HG02678 (cell line): ENCODE measurements at regions not wholly inside any gene's neighbourhood (a gene's known extent, or its start where the extent isn't known, plus 50 kb on each side); places are given as distances from the start of the nearest gene placed in this dataset.
"Not testable (repeated sequence)": the region's sequence is repeated elsewhere in the genome, so short reads cannot be mapped to it uniquely, and the experiment has no call there.

ENCODE experiments used
- ATAC-seq: cut with Tn5 transposase; IDR thresholded peaks from one replicate; pipeline ENCODE4 v1.9.1; 2021; ENCODE audit warnings: mild to moderate bottlenecking, moderate library complexity; ENCODE audit not compliant: unreplicated experiment

DNA sequence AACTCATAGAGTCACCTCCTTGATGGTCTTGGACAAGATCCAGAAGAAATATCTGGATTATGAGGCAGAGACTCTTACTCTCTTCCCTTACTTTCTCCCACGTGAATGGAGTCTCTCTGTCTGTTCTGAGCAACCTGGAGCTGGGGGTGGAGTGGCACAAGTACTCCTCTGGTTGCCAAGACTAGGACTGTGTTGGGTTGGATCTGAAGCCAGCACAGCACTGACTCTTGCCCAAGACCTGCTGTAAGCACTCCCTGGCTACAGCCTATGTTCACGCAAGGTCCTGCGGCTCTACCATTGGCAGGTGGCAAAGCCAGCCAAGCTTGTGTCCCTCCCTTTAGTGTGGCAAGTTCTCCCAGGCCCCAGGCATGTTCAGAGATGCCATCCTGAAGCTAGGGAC is 488.2 kb upstream of the NRG3 start:
- no peak for ATAC-seq

DNA sequence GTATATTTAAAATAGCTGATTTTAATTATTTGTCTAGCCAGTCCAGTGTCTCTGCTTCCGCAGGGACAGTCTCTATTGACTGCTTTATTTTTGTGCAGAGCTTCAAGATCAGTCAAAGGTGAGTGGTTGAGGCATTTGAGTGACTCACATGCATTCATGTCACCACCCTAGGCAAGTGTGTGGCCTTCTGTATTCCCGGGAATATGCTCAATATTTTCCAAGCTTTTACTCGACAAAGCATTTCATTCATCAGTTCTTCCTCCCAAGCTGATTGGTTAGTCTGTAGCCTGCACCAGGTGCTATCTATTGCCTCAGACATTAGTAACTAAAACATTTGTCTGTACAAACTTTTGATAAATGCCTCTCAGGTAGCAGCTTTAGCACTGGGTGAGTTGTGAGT is 471.5 kb upstream of the NRG3 start:
- ATAC-seq: no peak

DNA sequence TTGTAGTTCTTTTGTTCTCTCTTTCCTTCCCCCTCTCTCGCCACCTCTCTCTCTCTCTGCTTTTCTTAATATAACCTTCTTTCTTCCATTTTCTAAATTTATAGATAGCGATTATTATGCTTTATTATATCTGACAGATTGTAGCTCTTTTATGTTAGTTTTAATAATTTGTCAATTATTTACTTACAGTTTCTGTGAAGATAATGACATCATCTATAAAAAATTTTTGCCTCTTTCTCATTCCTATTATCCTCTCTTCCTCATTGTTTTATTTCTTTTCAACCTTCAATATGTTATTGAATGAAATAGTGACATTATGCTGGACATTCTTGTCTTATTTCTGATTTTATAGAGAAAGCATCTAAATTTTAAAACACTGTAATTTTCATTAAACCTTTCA is 469.6 kb upstream of the NRG3 start:
- ATAC-seq: no peak

DNA sequence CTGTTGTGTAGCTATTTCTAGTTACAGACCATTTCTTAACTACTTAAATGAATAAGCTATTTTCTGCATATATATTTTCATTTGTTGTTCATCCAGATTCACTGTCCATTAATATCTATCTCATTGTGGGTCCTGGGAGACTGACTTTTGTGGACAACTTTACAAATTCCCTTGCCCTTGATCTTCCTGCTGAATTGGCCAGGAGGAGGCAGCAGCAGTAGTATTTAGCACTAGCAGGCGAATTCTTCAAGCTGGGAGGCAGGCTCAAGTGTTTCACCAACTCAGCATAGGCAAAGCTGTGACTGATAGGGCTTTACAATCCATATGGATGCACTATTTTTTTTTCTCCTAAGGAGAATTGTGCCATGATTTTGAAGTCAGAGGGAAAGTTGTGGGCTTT is 461.0 kb upstream of the NRG3 start:
- ATAC-seq: no peak

DNA sequence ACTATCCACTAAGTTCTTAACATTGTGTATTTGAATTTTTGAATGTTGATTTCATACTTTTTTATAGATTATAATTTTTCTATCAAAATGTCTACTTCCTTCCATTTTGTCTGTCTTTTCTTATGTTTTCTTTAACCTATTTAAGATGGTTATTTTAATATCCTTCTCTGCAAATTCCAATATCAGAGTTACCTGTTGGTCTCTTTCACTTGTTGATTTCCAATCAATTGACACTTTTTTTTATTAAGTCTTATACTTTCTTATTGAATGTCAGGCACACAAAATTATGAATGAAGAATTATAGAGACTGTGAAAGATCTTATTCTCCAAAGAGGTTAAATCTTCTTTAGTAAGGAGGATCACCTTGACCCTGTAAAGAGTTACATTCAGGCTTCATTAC is 448.3 kb upstream of the NRG3 start:
- ATAC-seq: no peak

DNA sequence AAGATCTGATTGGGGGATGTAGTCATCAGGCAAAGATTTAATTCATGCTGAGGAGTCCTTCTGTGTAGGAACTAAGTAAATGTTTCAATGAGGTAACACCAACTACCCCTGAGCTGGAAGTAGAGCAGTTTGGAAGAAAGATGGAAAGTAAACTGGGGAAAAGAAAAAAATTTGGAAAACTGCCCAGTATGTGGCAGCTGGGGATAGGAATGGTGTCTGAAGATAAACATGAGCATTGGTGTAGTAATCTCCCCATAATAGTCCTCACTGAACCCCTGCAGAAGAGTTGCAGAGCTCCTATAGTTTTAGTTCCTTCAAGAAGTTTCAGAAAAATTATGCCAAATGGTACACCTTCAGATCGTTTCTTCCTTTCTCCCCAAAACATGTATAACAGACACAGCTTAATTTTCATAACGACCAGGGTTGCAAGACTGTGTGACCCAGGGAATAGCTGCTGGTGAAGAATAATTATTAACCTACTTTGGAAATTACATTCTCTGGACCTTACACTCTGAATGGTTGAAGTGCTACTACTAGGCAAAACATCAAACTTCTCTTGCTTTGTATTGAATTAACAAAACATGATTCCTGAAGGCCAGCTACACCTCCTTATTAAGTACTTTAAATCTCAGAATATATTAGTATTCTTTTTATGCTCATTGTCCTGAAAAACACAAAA is 446.4 kb upstream of the NRG3 start:
- no peak for ATAC-seq

DNA sequence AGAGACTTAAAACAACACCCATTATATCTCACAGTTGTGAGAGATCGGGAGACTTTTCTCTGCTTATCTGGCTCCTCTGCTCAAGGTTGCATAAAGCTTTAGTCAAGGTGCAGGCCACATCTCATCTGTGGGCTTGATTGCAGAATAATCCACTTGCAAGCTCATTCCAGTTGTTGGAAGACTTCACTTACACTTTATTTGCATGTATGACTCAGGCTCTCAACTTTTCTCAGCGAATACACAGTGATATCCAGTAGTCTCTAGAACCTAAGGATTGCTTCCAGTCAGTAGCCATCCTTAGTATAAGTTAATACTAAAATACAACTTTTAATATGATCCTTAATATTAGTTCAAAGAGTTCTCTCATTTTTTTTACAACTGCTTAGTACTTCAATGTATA is 435.5 kb upstream of the NRG3 start:
- ATAC-seq: no peak

DNA sequence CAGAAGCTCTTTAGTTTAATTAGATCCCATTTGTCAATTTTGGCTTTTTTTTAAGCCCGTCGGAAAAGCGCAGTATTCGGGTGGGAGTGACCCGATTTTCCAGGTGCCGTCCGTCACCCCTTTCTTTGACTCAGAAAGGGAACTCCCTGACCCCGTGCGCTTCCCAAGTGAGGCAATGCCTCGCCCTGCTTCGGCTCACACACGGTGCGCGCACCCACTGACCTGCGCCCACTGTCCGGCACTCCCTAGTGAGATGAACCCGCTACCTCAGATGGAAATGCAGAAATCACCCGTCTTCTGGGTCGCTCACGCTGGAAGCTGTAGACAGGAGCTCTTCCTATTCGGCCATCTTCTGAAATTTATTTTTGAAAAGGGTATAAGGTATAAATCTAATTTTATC is 433.4 kb upstream of the NRG3 start:
- not testable (repeated sequence) for ATAC-seq

DNA sequence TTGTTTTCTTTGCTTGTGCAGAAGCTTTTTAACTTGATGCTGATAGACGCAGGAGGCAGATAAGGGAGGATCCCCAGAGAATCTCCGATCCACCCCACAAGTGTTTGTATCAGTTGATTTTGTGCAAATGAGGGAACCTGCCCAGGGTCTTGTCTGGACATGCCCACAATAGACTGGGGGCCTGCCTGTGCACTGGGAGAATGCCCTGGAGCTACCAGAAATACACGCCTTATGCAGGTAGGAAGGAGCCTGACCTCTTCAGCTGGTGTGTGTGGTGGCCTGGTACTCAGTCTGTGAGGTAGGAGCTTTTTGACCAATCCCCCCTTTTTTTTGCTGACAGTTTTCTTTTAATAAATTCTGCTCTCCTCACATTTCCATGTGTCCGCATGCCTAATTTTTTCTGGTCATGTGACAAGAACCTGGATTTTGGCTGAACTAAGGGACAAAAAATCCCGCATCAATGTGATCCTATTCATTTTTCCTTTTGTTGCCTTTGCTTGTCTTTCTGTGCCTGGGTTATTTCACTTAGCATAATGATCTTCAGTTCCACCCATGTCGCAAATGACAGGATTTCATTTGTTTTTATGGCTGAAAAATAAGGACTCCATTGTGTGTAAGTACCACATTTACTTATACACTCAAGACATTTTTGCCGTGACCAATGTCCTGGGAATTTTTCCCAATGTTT is 430.6 kb upstream of the NRG3 start:
- no peak for ATAC-seq

DNA sequence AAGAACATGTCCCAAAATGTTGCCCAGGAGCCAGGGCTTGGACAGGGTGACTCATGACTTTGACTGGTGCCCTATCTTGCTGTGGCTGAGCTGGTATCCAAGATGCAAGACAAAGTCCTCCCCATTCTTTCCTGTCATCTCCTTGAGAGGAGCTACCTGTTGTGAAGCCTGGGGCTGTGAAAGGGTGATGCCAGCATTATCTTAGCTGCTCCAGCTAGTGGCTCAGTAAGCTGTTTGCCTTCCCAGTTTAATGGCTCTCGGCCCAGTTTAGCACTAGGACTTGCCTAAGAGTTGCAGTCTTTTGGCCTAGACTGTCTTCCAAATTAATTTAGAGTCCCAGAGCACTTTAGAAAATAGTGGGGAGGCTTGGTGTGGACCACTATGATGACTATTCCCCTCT is 424.3 kb upstream of the NRG3 start:
- ATAC-seq: no peak

DNA sequence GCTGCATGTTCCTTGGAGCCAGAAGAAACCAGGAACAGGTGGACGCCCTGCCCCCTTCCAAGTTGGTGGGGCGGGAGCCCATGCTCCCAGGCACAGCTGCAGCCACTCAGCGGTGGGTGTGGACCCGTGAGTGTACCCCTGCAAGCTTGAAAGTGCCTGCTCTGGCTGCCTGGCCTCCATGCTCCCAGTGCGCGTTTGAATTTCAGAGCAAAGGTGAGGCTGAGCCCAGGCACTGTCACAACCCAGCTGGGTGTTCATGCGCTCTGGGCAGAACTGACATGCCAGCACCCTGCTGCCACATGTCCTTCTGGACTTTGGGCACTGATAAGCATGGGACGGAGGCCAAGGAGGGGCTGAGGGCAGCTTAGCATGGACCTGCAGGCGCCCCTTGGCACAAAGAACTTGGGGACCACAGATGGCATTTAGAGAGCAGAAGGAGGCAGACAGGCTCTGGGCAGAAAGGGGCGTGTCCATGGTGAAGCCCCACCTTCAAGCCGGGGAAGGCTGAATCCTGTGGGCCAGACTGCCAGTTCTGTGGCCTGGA is 402.0 kb upstream of the NRG3 start:
- no peak for ATAC-seq

DNA sequence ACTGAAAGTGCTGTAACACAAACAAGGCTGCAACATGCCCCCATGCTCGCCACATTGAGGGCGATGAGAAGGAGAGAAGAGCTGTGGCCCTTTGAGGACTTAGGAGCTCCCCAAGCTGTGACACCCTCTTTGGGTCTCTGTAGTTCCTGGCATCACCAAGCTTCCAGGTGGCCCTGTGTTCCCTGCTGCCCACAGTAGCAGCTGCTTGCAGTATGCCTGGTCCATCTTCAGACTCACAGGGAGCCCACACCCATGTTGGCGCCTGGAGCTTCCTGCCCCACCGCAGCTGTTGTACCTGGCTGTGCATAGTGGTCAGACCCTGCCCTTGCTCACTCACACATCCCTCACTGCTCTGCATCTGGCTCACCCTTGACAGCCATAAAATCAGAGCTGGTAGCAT is 401.2 kb upstream of the NRG3 start:
- ATAC-seq: no peak

DNA sequence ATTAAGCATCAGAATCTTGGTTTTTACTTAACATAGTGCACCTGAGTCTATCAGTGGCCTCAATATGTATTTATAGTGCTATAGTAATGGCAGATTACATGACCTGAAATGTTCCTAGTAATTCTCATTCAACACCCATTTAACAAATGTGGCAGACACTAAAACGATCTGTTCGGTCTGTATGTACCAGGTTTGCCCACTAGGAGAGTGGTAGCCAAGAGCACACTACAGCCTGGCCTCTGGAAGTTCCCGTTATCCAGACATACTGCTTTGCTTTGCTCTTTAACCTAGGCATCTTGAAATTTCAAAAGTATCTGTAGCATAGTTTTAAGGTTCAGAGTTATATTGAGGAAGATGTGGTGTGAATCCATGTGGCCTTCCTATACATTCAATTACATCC is 395.7 kb upstream of the NRG3 start:
- ATAC-seq: no peak

DNA sequence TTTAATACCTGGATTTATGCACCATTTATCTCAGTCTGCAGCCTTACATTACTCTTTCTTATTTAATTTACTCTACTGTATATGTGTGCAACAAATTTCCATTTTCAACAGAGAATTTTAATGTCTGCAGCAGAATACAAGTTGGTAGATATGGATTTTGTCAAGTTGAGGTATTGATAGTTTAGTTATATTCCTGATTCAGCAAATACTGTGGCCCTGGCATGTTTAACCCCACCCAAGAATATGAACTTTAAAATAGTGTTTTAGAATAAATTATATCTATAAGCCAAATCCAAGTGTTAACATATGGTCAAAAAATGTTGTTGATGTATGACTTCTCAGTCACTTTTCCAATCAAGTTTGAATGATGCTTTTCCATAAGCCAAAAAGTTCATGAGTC is 378.4 kb upstream of the NRG3 start:
- no peak for ATAC-seq

DNA sequence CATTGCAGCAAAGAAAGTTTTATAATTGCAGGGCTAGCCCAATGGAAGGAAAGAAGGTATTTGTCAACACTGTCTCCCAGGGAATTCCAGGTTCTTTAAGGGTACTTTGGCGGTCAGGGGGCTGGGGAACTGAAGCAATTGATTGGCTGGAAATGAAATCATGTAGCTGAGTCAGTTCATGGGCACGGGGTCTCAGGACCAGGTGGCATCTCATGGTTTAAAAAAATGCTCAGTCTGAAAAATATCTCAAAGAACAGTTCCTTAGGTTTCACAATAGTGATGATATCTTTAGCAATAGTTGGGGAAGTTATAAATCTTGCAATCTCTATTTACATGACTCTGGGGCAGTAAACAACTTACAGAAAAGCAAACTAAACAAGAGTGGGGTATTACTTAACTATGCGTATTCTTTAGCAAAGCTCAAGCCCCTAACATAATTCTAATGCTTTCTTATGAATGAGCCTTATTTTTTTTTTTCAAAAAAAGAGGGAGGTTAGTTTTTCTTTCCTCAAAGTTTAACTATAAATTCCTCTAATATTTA is 376.9 kb upstream of the NRG3 start:
- ATAC-seq: no peak

DNA sequence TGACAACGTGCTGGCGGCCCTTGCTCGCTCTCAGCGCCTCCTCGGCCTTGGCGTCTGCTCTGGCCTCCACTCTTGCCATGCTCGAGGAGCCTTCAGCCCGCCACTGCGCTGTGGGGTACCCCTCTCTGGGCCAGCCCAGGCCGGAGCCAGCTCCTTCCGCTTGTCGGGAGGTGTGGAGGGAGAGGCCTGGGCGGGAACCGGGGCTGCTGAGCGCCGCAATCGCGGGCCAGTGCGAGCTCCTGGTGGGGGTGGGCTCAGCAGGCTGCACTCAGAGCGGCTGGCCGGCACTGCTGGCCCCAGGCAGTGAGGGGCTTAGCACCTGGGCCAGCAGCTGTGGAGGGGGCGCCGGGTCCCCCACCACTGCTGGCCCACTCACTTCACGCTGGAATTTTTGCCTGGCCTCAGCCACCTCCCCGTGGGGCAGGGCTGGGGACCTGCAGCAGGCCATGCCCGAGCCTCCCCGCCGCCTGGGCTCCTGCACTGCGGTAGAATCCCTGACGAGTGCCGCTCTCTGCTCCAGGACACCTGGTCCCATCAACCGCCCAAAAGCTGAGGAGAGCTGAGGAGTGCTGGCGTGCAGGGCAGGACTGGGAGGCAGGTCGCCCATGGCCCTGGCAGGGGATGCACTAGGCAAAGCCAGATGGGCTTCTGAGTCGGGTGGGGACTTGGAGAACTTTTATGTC is 372.2 kb upstream of the NRG3 start:
- ATAC-seq: no peak

DNA sequence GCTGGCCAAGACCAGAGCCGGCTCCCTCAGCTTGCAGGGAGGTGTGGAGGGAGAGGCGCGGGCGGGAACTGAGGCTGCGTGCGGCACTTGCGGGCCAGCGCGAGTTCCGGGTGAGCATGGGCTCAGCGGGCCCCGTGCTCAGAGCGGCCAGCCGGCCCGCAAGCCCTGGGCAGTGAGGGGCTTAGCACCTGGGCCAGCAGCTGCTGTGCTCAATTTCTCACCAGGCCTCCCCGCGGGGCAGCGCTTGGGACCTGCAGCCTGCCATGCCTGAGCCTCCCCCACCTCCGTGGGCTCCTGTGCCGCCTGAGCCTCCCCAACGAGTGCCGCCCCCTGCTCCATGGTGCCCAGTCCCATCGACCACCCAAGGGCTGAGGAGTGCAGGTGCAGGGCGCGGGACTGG is 369.2 kb upstream of the NRG3 start:
- not testable (repeated sequence) for ATAC-seq

DNA sequence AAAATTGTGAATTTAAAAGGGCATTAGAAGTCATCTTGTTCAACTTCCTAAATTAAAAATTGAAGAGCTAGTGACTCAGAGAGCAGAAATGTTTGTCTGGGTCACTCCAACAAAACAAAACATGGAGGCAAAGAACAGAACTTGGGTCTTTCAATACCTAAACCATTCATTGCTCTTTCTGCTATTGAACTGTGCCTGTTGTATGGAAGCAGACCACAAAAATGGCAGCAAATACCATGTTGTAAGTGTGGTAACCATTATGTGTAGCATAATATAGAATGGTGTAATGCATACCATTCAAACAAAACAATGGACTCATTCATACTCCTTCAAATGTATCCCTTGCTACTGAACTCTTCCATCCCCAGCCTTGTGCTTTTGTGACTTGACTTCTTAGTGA is 360.2 kb upstream of the NRG3 start:
- no peak for ATAC-seq

DNA sequence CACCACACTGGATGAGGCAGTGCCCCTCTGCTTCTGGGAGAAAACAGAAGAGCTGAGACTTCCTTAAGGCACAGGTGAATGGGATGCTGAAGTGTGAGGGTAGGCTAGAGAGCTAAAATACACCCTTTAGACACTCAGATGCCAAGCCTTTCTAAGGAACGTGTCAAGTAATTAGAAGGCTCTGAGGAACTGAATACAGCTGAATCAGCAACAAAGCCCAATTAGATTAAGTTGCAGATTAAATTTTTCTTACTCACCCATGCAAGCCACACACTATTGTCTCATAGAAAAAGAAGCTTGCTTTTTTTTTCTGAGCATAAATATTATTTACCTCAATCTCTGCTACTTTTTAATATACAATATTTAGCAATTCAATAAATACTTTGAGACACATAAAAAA is 354.3 kb upstream of the NRG3 start:
- no peak for ATAC-seq

DNA sequence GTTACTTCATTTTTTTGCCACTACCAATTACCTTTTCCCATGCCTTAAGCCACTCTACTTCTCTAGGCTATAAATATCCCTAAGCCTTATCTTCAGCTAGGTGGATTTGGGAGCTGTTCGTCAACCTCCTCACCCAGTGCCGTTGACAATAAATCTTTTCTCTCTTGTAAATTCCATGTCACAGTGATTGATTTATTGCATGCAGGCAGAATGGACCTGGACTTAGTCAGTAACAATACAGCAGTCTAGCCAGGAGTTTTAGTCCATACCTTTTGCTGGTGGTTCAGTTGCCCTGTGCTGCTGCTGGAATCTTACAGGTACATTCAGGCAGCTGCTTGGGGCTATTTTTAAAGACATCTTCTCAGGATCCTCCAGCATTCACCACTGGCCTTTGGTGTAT is 350.5 kb upstream of the NRG3 start:
- no peak for ATAC-seq

DNA sequence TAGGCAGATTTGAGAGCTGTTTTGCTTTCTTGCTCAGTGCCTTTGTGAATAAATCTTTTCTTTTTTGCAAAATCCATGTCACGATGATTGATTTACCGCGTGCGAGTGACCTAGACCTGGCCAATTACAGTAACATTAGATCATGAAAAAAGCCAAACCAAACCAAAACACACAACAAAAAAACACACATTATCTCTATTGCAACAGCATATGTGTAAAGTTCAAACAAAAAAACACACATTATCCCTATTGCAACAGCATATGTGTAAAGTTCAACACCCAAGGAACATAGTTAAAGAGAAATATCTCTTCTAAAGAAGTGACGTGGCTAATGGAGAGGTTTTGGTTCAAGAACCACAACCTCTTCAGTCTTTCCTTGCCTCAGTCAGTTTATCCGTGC is 342.6 kb upstream of the NRG3 start:
- no peak for ATAC-seq

DNA sequence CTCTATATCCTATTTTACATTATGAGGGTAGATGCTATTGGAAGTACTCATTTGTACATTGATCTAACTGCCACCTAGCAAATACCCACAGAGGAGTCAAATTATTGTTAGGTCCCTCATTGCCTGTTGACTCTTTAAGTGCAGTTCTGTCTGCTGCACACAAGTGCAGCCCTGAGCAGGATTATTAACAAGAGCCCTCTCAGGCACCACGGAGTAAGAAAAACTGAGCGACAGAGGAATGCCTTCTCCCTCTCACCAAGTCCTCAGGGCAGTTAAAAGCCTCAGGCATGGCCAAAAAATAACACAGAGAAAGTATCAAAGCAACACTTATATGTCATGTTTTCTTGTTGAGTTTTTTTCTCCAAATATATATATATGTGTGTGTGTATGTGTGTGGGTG is 340.0 kb upstream of the NRG3 start:
- no peak for ATAC-seq
